ENCODE measurements at regions not wholly inside any gene's neighbourhood (a gene's known extent, or its start where the extent isn't known, plus 50 kb on each side); places are given as distances from the start of the nearest gene placed in this dataset.
"Not testable (repeated sequence)": the region's sequence is repeated elsewhere in the genome, so short reads cannot be mapped to it uniquely, and the experiment has no call there.

GRCh38 chr2:33967103-33967502 lies 368.0 kb upstream of the FAM98A start:
- no peak overlapping the region for H3K4me3 ChIP-seq (ENCODE audit: low read length)
- no peak for TF ChIP-seq ZNF274 (IDR thresholded peaks at IDR 0.05; ENCODE audit: low read depth, low read length)

- H3K4me3 ChIP-seq (ENCODE audit: low read length), result no peak overlapping the region
- TF ChIP-seq ZNF274 (IDR thresholded peaks at IDR 0.05; ENCODE audit: low read depth, low read length), result no peak
Observed at GRCh38 chr2:33958591-33958990, 359.5 kb upstream of the FAM98A start.

GRCh38 chr2:33949371-33949770 lies 350.3 kb upstream of the FAM98A start:
- H3K4me3 ChIP-seq (ENCODE audit: low read length), result no peak overlapping the region
- TF ChIP-seq ZNF274 (IDR thresholded peaks at IDR 0.05; ENCODE audit: low read depth, low read length), result no peak

- H3K4me3 ChIP-seq (ENCODE audit: low read length), result no peak overlapping the region
- no peak for TF ChIP-seq ZNF274 (IDR thresholded peaks at IDR 0.05; ENCODE audit: low read depth, low read length)
Observed at GRCh38 chr2:33946193-33946592, 347.1 kb upstream of the FAM98A start.

- H3K4me3 ChIP-seq (ENCODE audit: low read length), result no peak overlapping the region
- no peak for TF ChIP-seq ZNF274 (IDR thresholded peaks at IDR 0.05; ENCODE audit: low read depth, low read length)
Observed at GRCh38 chr2:33933203-33933602, 334.1 kb upstream of the FAM98A start.

- no peak for TF ChIP-seq ZNF274 (IDR thresholded peaks at IDR 0.05; ENCODE audit: low read depth, low read length)
- H3K4me3 ChIP-seq (ENCODE audit: low read length), result no peak overlapping the region
Observed at GRCh38 chr2:33931164-33931563, 332.1 kb upstream of the FAM98A start.

GRCh38 chr2:33929467-33929866 lies 330.4 kb upstream of the FAM98A start:
- TF ChIP-seq ZNF274 (IDR thresholded peaks at IDR 0.05; ENCODE audit: low read depth, low read length), result no peak
- H3K4me3 ChIP-seq (ENCODE audit: low read length), result no peak overlapping the region

- H3K4me3 ChIP-seq (ENCODE audit: low read length), result no peak overlapping the region
- no peak for TF ChIP-seq ZNF274 (IDR thresholded peaks at IDR 0.05; ENCODE audit: low read depth, low read length)
Observed at GRCh38 chr2:33927756-33928155, 328.7 kb upstream of the FAM98A start.

GRCh38 chr2:33925311-33925710 lies 326.2 kb upstream of the FAM98A start:
- TF ChIP-seq ZNF274 (IDR thresholded peaks at IDR 0.05; ENCODE audit: low read depth, low read length), result no peak
- no peak overlapping the region for H3K4me3 ChIP-seq (ENCODE audit: low read length)

GRCh38 chr2:33924586-33925169 lies 325.6 kb upstream of the FAM98A start:
- no peak overlapping the region for H3K4me3 ChIP-seq (ENCODE audit: low read length)
- TF ChIP-seq ZNF274 (IDR thresholded peaks at IDR 0.05; ENCODE audit: low read depth, low read length), result no peak

- no peak for TF ChIP-seq ZNF274 (IDR thresholded peaks at IDR 0.05; ENCODE audit: low read depth, low read length)
- H3K4me3 ChIP-seq (ENCODE audit: low read length), result no peak overlapping the region
Observed at GRCh38 chr2:33917252-33917651, 318.2 kb upstream of the FAM98A start.

- TF ChIP-seq ZNF274 (IDR thresholded peaks at IDR 0.05; ENCODE audit: low read depth, low read length), result no peak
- no peak overlapping the region for H3K4me3 ChIP-seq (ENCODE audit: low read length)
Observed at GRCh38 chr2:33913071-33913616, 314.0 kb upstream of the FAM98A start.

GRCh38 chr2:33911327-33911726 lies 312.2 kb upstream of the FAM98A start:
- H3K4me3 ChIP-seq (ENCODE audit: low read length), result no peak overlapping the region
- no peak for TF ChIP-seq ZNF274 (IDR thresholded peaks at IDR 0.05; ENCODE audit: low read depth, low read length)

- H3K4me3 ChIP-seq (ENCODE audit: low read length), result no peak overlapping the region
- TF ChIP-seq ZNF274 (IDR thresholded peaks at IDR 0.05; ENCODE audit: low read depth, low read length), result no peak
Observed at GRCh38 chr2:33909945-33910695, 311.0 kb upstream of the FAM98A start.

GRCh38 chr2:33907866-33908265 lies 308.8 kb upstream of the FAM98A start:
- TF ChIP-seq ZNF274 (IDR thresholded peaks at IDR 0.05; ENCODE audit: low read depth, low read length), result no peak
- H3K4me3 ChIP-seq (ENCODE audit: low read length), result no peak overlapping the region

- not testable (repeated sequence) for H3K4me3 ChIP-seq (ENCODE audit: low read length)
Observed at GRCh38 chr2:33906129-33906528, 307.0 kb upstream of the FAM98A start.

Measured in GM08714 (cell line).